HEK293 (cell line): ENCODE measurements at regions not wholly inside any gene's neighbourhood (a gene's known extent, or its start where the extent isn't known, plus 50 kb on each side); places are given as distances from the start of the nearest gene placed in this dataset.

Experiments used
- AEBP2 ChIP-seq: fragments of 450-650 bp; formaldehyde crosslinking; IDR thresholded peaks from 2 replicates; pipeline ENCODE4 v1.5.1; 2016; ENCODE audit warnings: missing biosample characterization, missing genetic modification characterization, borderline replicate concordance
- CTCF ChIP-seq: fragments of 450-650 bp; formaldehyde crosslinking; IDR thresholded peaks from 2 replicates; pipeline ENCODE4 v1.5.1; 2016; ENCODE audit warnings: missing biosample characterization, missing genetic modification characterization
- ELK4 ChIP-seq: IDR thresholded peaks from 2 replicates; pipeline ENCODE4 v1.6.1; 2011; ENCODE audit warnings: mild to moderate bottlenecking, low read depth, low read length, borderline replicate concordance
- OSR2 ChIP-seq: fragments of 450-650 bp; formaldehyde crosslinking; IDR thresholded peaks from 2 replicates; pipeline ENCODE4 v1.5.1; 2016; ENCODE audit warnings: missing biosample characterization, missing genetic modification characterization
- PRDM4 ChIP-seq: fragments of 450-650 bp; formaldehyde crosslinking; IDR thresholded peaks from 2 replicates; pipeline ENCODE4 v1.5.1; 2017; ENCODE audit warnings: missing biosample characterization, missing genetic modification characterization
- PRDM6 ChIP-seq: fragments of 450-650 bp; formaldehyde crosslinking; IDR thresholded peaks from 2 replicates; pipeline ENCODE4 v1.5.1; 2017; ENCODE audit warnings: missing biosample characterization, missing genetic modification characterization
- REST ChIP-seq: fragments of 450-650 bp; formaldehyde crosslinking; IDR thresholded peaks from 2 replicates; pipeline ENCODE4 v1.5.1; 2016; ENCODE audit warnings: missing biosample characterization, missing genetic modification characterization
- ZBTB11 ChIP-seq: fragments of 450-650 bp; formaldehyde crosslinking; conservative IDR thresholded peaks from 2 replicates; pipeline ENCODE4 v1.5.1; 2016; ENCODE audit warnings: low read depth, missing biosample characterization, missing genetic modification characterization
- ZNF133 ChIP-seq: fragments of 450-650 bp; formaldehyde crosslinking; IDR thresholded peaks from 2 replicates; pipeline ENCODE4 v1.5.1; 2016; ENCODE audit warnings: missing biosample characterization, missing genetic modification characterization
- ZNF221 ChIP-seq: fragments of 450-650 bp; formaldehyde crosslinking; IDR thresholded peaks from 2 replicates; pipeline ENCODE4 v1.5.1; 2017; ENCODE audit warnings: missing biosample characterization, missing genetic modification characterization, borderline replicate concordance
- ZNF510 ChIP-seq: fragments of 450-650 bp; formaldehyde crosslinking; IDR thresholded peaks from 2 replicates; pipeline ENCODE4 v1.5.1; 2018; ENCODE audit warnings: mild to moderate bottlenecking, missing genetic modification characterization, missing biosample characterization; ENCODE audit not compliant: insufficient replicate concordance
- ZNF747 ChIP-seq: fragments of 450-650 bp; formaldehyde crosslinking; IDR thresholded peaks from 2 replicates; pipeline ENCODE4 v1.5.1; 2016; ENCODE audit warnings: missing biosample characterization, missing genetic modification characterization
- ZNF777 ChIP-seq: fragments of 450-650 bp; formaldehyde crosslinking; IDR thresholded peaks from 2 replicates; pipeline ENCODE4 v1.5.1; 2017; ENCODE audit warnings: missing biosample characterization, missing genetic modification characterization, borderline replicate concordance

- TF ChIP-seq CTCF (tag by site-specific recombination) (no peak), ELK4 (no peak), ZBTB11 (no peak), ZNF221 (tag by site-specific recombination) (no peak), PRDM6 (tag by site-specific recombination) (no peak), OSR2 (tag by site-specific recombination) (no peak), ZNF510 (no peak), ZNF133 (no peak), REST (tag by site-specific recombination) (no peak), ZNF777 (tag by site-specific recombination) (no peak), PRDM4 (tag by site-specific recombination) (no peak), ZNF747 (tag by site-specific recombination) (no peak), AEBP2 (tag by site-specific recombination) (no peak)
These were observed 137.2 kb upstream of the ID4 start for GRCh38 chr6:19699932-19700331.
